ENCODE measurements at regions not wholly inside any gene's neighbourhood (a gene's known extent, or its start where the extent isn't known, plus 50 kb on each side); places are given as distances from the start of the nearest gene placed in this dataset.

GRCh38 chr10:61335359-61335758 lies 117.8 kb downstream of the TMEM26 start:
- Mint-ChIP-seq H3K27ac (no peak overlapping the region), H3K4me1 (no peaks in the 10 kb centered on the region), H3K4me3 (no peak overlapping the region), H3K27me3 (ENCODE audit: low read depth) (no peaks in the 10 kb centered on the region), H3K9me3 (peaks cover 21% of the 10 kb centered on the region), H3K36me3 (peaks cover 3% of the 10 kb centered on the region)
- POLR2A ChIA-PET: no interaction called here
- CTCF ChIA-PET: no interaction called here
- DNase-seq (ENCODE audit: low spot score) (no peak), ATAC-seq (no peak)
- TF ChIP-seq ZNF423 (CRISPR knock-in tag; IDR thresholded peaks at IDR 0.05): no peak
- no peak for TF ChIP-seq ESRRA (CRISPR knock-in tag; IDR thresholded peaks at IDR 0.05; ENCODE audit: borderline replicate concordance)
- TF ChIP-seq NR1H2 (CRISPR knock-in tag; IDR thresholded peaks at IDR 0.05): no peak
- TF ChIP-seq GTF2I (CRISPR knock-in tag; conservative IDR thresholded peaks at IDR 0.05): no peak
- TF ChIP-seq E2F1 (CRISPR knock-in tag; IDR thresholded peaks at IDR 0.05): no peak
- no peak for TF ChIP-seq CBFB (CRISPR knock-in tag; IDR thresholded peaks at IDR 0.05; ENCODE audit: low read depth)
- no peak for TF ChIP-seq USF1 (CRISPR knock-in tag; IDR thresholded peaks at IDR 0.05)
- TF ChIP-seq, protein P1, sequence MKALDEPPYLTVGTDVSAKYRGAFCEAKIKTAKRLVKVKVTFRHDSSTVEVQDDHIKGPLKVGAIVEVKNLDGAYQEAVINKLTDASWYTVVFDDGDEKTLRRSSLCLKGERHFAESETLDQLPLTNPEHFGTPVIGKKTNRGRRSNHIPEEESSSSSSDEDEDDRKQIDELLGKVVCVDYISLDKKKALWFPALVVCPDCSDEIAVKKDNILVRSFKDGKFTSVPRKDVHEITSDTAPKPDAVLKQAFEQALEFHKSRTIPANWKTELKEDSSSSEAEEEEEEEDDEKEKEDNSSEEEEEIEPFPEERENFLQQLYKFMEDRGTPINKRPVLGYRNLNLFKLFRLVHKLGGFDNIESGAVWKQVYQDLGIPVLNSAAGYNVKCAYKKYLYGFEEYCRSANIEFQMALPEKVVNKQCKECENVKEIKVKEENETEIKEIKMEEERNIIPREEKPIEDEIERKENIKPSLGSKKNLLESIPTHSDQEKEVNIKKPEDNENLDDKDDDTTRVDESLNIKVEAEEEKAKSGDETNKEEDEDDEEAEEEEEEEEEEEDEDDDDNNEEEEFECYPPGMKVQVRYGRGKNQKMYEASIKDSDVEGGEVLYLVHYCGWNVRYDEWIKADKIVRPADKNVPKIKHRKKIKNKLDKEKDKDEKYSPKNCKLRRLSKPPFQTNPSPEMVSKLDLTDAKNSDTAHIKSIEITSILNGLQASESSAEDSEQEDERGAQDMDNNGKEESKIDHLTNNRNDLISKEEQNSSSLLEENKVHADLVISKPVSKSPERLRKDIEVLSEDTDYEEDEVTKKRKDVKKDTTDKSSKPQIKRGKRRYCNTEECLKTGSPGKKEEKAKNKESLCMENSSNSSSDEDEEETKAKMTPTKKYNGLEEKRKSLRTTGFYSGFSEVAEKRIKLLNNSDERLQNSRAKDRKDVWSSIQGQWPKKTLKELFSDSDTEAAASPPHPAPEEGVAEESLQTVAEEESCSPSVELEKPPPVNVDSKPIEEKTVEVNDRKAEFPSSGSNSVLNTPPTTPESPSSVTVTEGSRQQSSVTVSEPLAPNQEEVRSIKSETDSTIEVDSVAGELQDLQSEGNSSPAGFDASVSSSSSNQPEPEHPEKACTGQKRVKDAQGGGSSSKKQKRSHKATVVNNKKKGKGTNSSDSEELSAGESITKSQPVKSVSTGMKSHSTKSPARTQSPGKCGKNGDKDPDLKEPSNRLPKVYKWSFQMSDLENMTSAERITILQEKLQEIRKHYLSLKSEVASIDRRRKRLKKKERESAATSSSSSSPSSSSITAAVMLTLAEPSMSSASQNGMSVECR (CRISPR knock-in tag; IDR thresholded peaks at IDR 0.05; ENCODE audit: borderline replicate concordance): no peak
- no peak for TF ChIP-seq TEAD4 (CRISPR knock-in tag; IDR thresholded peaks at IDR 0.05)
- TF ChIP-seq STAT6 (CRISPR knock-in tag; conservative IDR thresholded peaks at IDR 0.05; ENCODE audit: low read depth): no peak
- TF ChIP-seq TCF7 (CRISPR knock-in tag; IDR thresholded peaks at IDR 0.05; ENCODE audit: low read depth): no peak
- TF ChIP-seq, protein P2, sequence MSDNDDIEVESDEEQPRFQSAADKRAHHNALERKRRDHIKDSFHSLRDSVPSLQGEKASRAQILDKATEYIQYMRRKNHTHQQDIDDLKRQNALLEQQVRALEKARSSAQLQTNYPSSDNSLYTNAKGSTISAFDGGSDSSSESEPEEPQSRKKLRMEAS (CRISPR knock-in tag; IDR thresholded peaks at IDR 0.05): no peak
- TF ChIP-seq KAT7 (CRISPR knock-in tag; IDR thresholded peaks at IDR 0.05; ENCODE audit: borderline replicate concordance): no peak

- H3K9me3 Mint-ChIP-seq: peaks cover 48% of the 10 kb centered on the region
- no peak overlapping the region for H3K27ac Mint-ChIP-seq
- peaks cover 29% of the 10 kb centered on the region for H3K36me3 Mint-ChIP-seq
- no peak for DNase-seq (ENCODE audit: low spot score)
- H3K4me1 Mint-ChIP-seq: no peaks in the 10 kb centered on the region
- ChIA-PET CTCF (no interaction called here), POLR2A (no interaction called here)
- no peak for ATAC-seq
- H3K27me3 Mint-ChIP-seq (ENCODE audit: low read depth): no peaks in the 10 kb centered on the region
- no peak for TF ChIP-seq TEAD4 (CRISPR knock-in tag; IDR thresholded peaks at IDR 0.05)
- TF ChIP-seq ZNF317 (CRISPR knock-in tag; IDR thresholded peaks at IDR 0.05; ENCODE audit: borderline replicate concordance, low read depth): no peak
- TF ChIP-seq, protein P3, sequence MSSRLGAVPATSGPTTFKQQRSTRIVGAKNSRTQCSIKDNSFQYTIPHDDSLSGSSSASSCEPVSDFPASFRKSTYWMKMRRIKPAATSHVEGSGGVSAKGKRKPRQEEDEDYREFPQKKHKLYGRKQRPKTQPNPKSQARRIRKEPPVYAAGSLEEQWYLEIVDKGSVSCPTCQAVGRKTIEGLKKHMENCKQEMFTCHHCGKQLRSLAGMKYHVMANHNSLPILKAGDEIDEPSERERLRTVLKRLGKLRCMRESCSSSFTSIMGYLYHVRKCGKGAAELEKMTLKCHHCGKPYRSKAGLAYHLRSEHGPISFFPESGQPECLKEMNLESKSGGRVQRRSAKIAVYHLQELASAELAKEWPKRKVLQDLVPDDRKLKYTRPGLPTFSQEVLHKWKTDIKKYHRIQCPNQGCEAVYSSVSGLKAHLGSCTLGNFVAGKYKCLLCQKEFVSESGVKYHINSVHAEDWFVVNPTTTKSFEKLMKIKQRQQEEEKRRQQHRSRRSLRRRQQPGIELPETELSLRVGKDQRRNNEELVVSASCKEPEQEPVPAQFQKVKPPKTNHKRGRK (CRISPR knock-in tag; IDR thresholded peaks at IDR 0.05; ENCODE audit: borderline replicate concordance): no peak
- TF ChIP-seq CTCF (IDR thresholded peaks at IDR 0.05): no peak
- no peak for TF ChIP-seq FOXP1 (CRISPR knock-in tag; IDR thresholded peaks at IDR 0.05; ENCODE audit: borderline replicate concordance)
- TF ChIP-seq KAT7 (CRISPR knock-in tag; IDR thresholded peaks at IDR 0.05; ENCODE audit: borderline replicate concordance): no peak
- TF ChIP-seq GRHL2 (CRISPR knock-in tag; IDR thresholded peaks at IDR 0.05; ENCODE audit: insufficient replicate concordance, severe bottlenecking): no peak
- no peak for TF ChIP-seq ZBTB21 (CRISPR knock-in tag; IDR thresholded peaks at IDR 0.05; ENCODE audit: borderline replicate concordance)
- TF ChIP-seq ZNF671 (CRISPR knock-in tag; IDR thresholded peaks at IDR 0.05): no peak
- H3K4me3 Mint-ChIP-seq: no peak overlapping the region
These were observed 120.6 kb downstream of the TMEM26 start for GRCh38 chr10:61332581-61332980.
